Caco-2 (cell line): ENCODE measurements at regions not wholly inside any gene's neighbourhood (a gene's known extent, or its start where the extent isn't known, plus 50 kb on each side); places are given as distances from the start of the nearest gene placed in this dataset.

Experiments
- BruUV-seq: library from RNA; stranded (reverse); fragments of 400-500 nt; replicated peaks from 2 replicates; lab custom pipeline; 2021; lab: Mats Ljungman, UMichigan
- CTCF ChIA-PET: fragments of 300-600 bp; sonication (Branson Sonifier 250); formaldehyde crosslinking; loops from one replicate; lab custom pipeline; 2022; ENCODE audit warnings: antibody characterized with exemption; lab: Charles Lee
- POLR2A ChIA-PET: fragments of 300-600 bp; sonication (Branson Sonifier 250); formaldehyde crosslinking; loops from one replicate; lab custom pipeline; 2022; ENCODE audit warnings: antibody characterized with exemption; lab: Charles Lee
- DNase-seq, 2 experiments: peaks; one replicate each; pipeline versions ENCODE4 v3.0.0 to v3.0.0-alpha.2; 2020 to 2022
- H3K27me3 ChIP-seq: replicated peaks from 2 replicates; pipeline ENCODE4 v1.6.0; 2011; ENCODE audit warnings: low read length; ENCODE audit not compliant: control insufficient read depth, insufficient read depth
- H3K36me3 ChIP-seq: 2 replicates; pipeline ENCODE4 v1.5.1; 2011; ENCODE audit warnings: low read length; ENCODE audit not compliant: control insufficient read depth, insufficient read depth
- H3K4me1 ChIP-seq: fragments of 250-450 bp; sonication (Bioruptor Pico); 2 replicates; pipeline ENCODE4 v1.5.1; 2020; ENCODE audit warnings: mild to moderate bottlenecking
- H3K4me3 ChIP-seq: 2 replicates; pipeline ENCODE4 v1.5.1; 2011; ENCODE audit warnings: low read depth, mild to moderate bottlenecking, control low read depth, low read length
- H3K9me3 ChIP-seq: fragments of 250-450 bp; sonication (Bioruptor Pico); 2 replicates; pipeline ENCODE4 v1.5.1; 2020; ENCODE audit warnings: mild to moderate bottlenecking, moderate library complexity
- H3K27ac Mint-ChIP-seq: one replicate; pipeline ENCODE4 v1.8.0; 2022; ENCODE audit warnings: mixed read lengths; ENCODE audit not compliant: unreplicated experiment
- H3K27me3 Mint-ChIP-seq: one replicate; pipeline ENCODE4 v1.8.0; 2022; ENCODE audit warnings: mixed read lengths; ENCODE audit not compliant: insufficient read depth, unreplicated experiment
- H3K36me3 Mint-ChIP-seq: one replicate; pipeline ENCODE4 v1.8.0; 2022; ENCODE audit warnings: mild to moderate bottlenecking, mixed read lengths; ENCODE audit not compliant: insufficient read depth, unreplicated experiment
- H3K4me1 Mint-ChIP-seq: one replicate; pipeline ENCODE4 v1.8.0; 2022; ENCODE audit warnings: low read depth, mixed read lengths; ENCODE audit not compliant: unreplicated experiment
- H3K4me3 Mint-ChIP-seq: one replicate; pipeline ENCODE4 v1.8.0; 2022; ENCODE audit warnings: mild to moderate bottlenecking, moderate library complexity, mixed read lengths; ENCODE audit not compliant: unreplicated experiment
- H3K9me3 Mint-ChIP-seq: one replicate; pipeline ENCODE4 v1.8.0; 2022; ENCODE audit warnings: mixed read lengths; ENCODE audit not compliant: unreplicated experiment
- intact Hi-C: fragments of 100-400 bp; cut with micrococcal nuclease; formaldehyde crosslinking; loops from one replicate; pipeline ENCODE4 v1.10.0; 2022; ENCODE audit not compliant: unreplicated experiment
- TF ChIP-seq, protein P1 (sequence below), 2 experiments: fragments of 200-600 bp in 1 of 2; IDR thresholded peaks; 1 replicate in 1 of 2; 2 replicates in 1 of 2; pipeline versions ENCODE4 v1.5.1 to v1.8.0; 2011 to 2022; ENCODE audit warnings: antibody characterized with exemption in 1 of 2, control low read depth in 1 of 2, inconsistent platforms in 1 of 2, low read depth in 1 of 2, low read length in 1 of 2, mild to moderate bottlenecking in 1 of 2, moderate library complexity in 1 of 2; ENCODE audit not compliant: insufficient read depth in 1 of 2, severe bottlenecking in 1 of 2, unreplicated experiment in 1 of 2

DNA sequence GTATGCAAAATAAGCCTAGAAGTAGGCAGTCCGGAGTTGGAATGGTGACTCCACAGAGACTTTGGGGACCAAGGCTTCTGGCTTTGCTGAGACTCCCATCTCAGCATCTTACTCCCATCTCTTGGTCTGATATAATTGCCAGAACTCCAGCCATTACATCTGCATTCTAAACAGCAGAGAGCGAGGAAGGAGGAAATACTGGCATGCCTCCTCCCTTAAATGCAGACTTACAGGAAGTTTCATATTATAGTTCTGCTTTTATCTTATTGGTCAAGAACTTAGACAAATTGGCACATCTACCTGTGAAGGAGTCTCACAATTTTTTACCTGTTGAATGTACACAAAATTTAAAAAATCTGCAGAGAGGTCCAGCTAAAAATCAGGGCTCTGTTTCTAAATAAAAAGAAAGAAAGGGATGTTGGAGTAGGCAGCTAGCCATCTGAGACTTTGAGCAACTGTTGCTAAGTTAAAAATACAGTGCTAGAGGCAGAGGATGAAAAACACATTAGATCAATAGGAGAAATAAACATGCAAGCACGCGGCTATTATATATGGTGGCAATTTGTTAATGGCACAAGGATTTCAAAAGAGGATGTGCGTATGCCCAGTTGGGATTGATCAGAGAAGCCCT lies 209.9 kb upstream of the HMGA2 start:
- H3K4me3 Mint-ChIP-seq = no peak overlapping the region
- DNase-seq = no peak
- no TSS peak for BruUV-seq
- H3K27ac Mint-ChIP-seq = no peak overlapping the region
- intact Hi-C loops = no loop called here
- POLR2A ChIA-PET = no interaction called here
- TF ChIP-seq, protein P1, sequence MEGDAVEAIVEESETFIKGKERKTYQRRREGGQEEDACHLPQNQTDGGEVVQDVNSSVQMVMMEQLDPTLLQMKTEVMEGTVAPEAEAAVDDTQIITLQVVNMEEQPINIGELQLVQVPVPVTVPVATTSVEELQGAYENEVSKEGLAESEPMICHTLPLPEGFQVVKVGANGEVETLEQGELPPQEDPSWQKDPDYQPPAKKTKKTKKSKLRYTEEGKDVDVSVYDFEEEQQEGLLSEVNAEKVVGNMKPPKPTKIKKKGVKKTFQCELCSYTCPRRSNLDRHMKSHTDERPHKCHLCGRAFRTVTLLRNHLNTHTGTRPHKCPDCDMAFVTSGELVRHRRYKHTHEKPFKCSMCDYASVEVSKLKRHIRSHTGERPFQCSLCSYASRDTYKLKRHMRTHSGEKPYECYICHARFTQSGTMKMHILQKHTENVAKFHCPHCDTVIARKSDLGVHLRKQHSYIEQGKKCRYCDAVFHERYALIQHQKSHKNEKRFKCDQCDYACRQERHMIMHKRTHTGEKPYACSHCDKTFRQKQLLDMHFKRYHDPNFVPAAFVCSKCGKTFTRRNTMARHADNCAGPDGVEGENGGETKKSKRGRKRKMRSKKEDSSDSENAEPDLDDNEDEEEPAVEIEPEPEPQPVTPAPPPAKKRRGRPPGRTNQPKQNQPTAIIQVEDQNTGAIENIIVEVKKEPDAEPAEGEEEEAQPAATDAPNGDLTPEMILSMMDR (IDR thresholded peaks at IDR 0.05; ENCODE audit: insufficient read depth in 1 of 2, low read depth in 1 of 2, low read length in 1 of 2, severe bottlenecking in 1 of 2, unreplicated experiment in 1 of 2) = no peak
- H3K27me3 Mint-ChIP-seq = peaks cover 3% of the 10 kb centered on the region
- H3K9me3 ChIP-seq = no peaks in the 10 kb centered on the region
- H3K9me3 Mint-ChIP-seq = no peaks in the 10 kb centered on the region
- H3K36me3 Mint-ChIP-seq = no peaks in the 10 kb centered on the region
- CTCF ChIA-PET = no interaction called here
- H3K4me3 ChIP-seq = no peak overlapping the region
- H3K4me1 Mint-ChIP-seq = no peaks in the 10 kb centered on the region
- H3K4me1 ChIP-seq = no peaks in the 10 kb centered on the region
- no peaks in the 10 kb centered on the region; the same call in 1 of the 2 replicates for H3K27me3 ChIP-seq
- no peaks in the 10 kb centered on the region; the same call in 1 of the 2 replicates for H3K36me3 ChIP-seq

DNA sequence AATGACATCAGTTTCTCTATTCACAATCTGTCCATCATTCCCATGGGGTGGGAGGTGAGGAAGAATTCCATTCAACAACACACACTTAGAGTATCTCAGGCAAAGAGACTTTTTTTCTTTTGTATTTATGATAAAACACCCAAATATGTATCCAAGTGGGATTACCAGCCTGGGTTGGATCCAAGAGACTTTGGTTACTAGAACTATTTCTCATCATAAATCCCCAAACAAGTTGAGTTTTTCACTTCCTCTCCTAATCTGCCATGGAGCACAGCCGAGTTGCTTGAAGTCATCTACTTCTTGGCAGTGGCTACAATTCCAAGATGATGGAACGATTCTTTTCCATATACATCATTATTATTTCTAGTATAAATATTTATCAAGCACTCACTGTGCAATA lies 209.2 kb upstream of the HMGA2 start:
- H3K27ac Mint-ChIP-seq = no peak overlapping the region
- no peaks in the 10 kb centered on the region; the same call in 1 of the 2 replicates for H3K27me3 ChIP-seq
- H3K4me3 ChIP-seq = no peak overlapping the region
- H3K9me3 ChIP-seq = no peaks in the 10 kb centered on the region
- no peaks in the 10 kb centered on the region; the same call in 1 of the 2 replicates for H3K36me3 ChIP-seq
- intact Hi-C loops = no loop called here
- peaks cover 3% of the 10 kb centered on the region for H3K27me3 Mint-ChIP-seq
- DNase-seq = no peak
- no TSS peak for BruUV-seq
- no peaks in the 10 kb centered on the region for H3K4me1 Mint-ChIP-seq
- H3K9me3 Mint-ChIP-seq = no peaks in the 10 kb centered on the region
- CTCF ChIA-PET = no interaction called here
- H3K36me3 Mint-ChIP-seq = no peaks in the 10 kb centered on the region
- H3K4me3 Mint-ChIP-seq = no peak overlapping the region
- TF ChIP-seq, protein P1 (IDR thresholded peaks at IDR 0.05; ENCODE audit: insufficient read depth in 1 of 2, low read depth in 1 of 2, low read length in 1 of 2, severe bottlenecking in 1 of 2, unreplicated experiment in 1 of 2) = no peak
- POLR2A ChIA-PET = no interaction called here
- H3K4me1 ChIP-seq = no peaks in the 10 kb centered on the region

DNA sequence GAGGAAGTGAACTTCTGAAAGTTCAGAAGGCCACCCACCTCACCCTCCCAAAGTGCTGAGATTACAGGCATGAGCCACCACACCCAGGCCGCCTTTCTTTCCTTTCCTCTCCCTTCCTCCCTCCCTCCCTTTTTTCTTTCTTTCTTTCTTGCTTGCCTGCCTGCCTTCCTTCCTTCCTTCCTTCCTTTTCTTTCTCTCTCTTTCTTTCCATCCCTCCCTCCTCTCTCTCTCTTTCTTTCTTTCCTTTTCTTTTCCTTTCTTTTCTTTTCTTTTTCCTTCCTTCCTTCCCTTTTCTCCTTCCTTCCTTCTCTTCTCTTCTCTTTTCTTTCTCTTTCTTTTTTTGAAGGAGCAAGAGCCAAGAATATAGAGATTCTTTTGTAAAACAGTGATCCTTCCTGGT lies 208.3 kb upstream of the HMGA2 start:
- Histone ChIP-seq H3K27me3 (no peaks in the 10 kb centered on the region; the same call in 1 of the 2 replicates), H3K4me1 (no peaks in the 10 kb centered on the region), H3K4me3 (no peak overlapping the region), H3K36me3 (no peaks in the 10 kb centered on the region; the same call in 1 of the 2 replicates), H3K9me3 (no peaks in the 10 kb centered on the region)
- Mint-ChIP-seq H3K36me3 (no peaks in the 10 kb centered on the region), H3K9me3 (no peaks in the 10 kb centered on the region), H3K27me3 (peaks cover 3% of the 10 kb centered on the region), H3K4me1 (no peaks in the 10 kb centered on the region), H3K4me3 (no peak overlapping the region), H3K27ac (no peak overlapping the region)
- CTCF ChIA-PET = no interaction called here
- intact Hi-C loops = no loop called here
- POLR2A ChIA-PET = no interaction called here
- TF ChIP-seq, protein P1 (IDR thresholded peaks at IDR 0.05; ENCODE audit: insufficient read depth in 1 of 2, low read depth in 1 of 2, low read length in 1 of 2, severe bottlenecking in 1 of 2, unreplicated experiment in 1 of 2) = no peak
- no TSS peak for BruUV-seq
- no peak for DNase-seq
